ENCODE measurements at regions not wholly inside any gene's neighbourhood (a gene's known extent, or its start where the extent isn't known, plus 50 kb on each side); places are given as distances from the start of the nearest gene placed in this dataset.

DNA sequence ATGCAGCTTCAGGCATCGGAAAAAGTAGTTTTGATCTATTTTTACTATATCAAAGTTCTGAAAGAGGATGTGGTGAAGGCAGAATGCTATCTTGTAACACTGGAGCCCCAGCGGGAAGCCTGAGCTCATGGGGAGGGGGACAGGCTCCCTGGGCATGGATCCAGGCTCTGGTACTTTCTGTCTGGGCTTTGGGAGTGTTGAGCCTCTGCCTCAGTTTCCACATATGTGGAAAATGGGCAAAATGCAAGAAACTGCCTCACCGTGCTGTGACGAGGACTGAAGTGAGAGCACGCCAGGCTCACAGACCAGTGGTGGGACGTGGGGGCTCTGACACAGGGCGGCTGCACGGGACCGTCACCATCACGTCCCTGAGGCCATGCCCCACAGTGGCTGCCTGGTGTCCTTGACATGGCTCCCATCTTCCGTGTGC, 182.9 kb upstream of the SHH start:
- TF ChIP-seq, protein P1, sequence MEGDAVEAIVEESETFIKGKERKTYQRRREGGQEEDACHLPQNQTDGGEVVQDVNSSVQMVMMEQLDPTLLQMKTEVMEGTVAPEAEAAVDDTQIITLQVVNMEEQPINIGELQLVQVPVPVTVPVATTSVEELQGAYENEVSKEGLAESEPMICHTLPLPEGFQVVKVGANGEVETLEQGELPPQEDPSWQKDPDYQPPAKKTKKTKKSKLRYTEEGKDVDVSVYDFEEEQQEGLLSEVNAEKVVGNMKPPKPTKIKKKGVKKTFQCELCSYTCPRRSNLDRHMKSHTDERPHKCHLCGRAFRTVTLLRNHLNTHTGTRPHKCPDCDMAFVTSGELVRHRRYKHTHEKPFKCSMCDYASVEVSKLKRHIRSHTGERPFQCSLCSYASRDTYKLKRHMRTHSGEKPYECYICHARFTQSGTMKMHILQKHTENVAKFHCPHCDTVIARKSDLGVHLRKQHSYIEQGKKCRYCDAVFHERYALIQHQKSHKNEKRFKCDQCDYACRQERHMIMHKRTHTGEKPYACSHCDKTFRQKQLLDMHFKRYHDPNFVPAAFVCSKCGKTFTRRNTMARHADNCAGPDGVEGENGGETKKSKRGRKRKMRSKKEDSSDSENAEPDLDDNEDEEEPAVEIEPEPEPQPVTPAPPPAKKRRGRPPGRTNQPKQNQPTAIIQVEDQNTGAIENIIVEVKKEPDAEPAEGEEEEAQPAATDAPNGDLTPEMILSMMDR (IDR thresholded peaks at IDR 0.05; ENCODE audit: control extremely low read depth, extremely low read depth, low read depth, missing control alignments), result no peak
- ChIA-PET POLR2A (no interaction called here), CTCF (no interaction called here)
- no peak for DNase-seq (ENCODE audit: extremely low spot score)

DNA sequence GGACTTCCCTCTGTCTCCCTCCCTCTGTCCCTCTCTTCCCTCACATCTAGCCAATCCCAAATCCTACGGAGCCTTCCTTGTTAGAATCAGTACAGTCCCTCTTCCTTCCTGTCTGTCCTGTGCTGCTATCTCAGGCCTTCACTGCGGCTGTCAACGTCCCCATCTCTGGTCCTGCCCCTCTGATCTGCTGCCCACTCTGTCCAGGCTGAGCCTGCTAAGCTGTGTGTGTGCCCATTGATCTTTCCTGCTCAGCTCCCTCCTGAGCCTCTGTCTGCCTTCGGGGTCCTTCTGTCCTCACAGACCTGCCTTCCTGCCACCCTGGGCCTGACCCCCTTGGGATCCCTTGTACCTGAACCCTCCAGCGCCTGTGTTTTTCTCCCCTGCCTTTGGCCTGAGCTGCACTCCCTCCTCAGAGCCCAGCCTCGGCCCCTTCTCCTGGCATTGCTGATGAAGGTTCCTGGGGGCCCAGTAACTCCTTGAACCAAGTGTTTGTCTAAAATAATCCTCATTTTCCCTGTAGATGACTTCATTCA, 182.1 kb upstream of the SHH start:
- ChIA-PET CTCF (no interaction called here), POLR2A (no interaction called here)
- no peak for DNase-seq (ENCODE audit: extremely low spot score)
- TF ChIP-seq, protein P1 (IDR thresholded peaks at IDR 0.05; ENCODE audit: control extremely low read depth, extremely low read depth, low read depth, missing control alignments), result no peak

DNA sequence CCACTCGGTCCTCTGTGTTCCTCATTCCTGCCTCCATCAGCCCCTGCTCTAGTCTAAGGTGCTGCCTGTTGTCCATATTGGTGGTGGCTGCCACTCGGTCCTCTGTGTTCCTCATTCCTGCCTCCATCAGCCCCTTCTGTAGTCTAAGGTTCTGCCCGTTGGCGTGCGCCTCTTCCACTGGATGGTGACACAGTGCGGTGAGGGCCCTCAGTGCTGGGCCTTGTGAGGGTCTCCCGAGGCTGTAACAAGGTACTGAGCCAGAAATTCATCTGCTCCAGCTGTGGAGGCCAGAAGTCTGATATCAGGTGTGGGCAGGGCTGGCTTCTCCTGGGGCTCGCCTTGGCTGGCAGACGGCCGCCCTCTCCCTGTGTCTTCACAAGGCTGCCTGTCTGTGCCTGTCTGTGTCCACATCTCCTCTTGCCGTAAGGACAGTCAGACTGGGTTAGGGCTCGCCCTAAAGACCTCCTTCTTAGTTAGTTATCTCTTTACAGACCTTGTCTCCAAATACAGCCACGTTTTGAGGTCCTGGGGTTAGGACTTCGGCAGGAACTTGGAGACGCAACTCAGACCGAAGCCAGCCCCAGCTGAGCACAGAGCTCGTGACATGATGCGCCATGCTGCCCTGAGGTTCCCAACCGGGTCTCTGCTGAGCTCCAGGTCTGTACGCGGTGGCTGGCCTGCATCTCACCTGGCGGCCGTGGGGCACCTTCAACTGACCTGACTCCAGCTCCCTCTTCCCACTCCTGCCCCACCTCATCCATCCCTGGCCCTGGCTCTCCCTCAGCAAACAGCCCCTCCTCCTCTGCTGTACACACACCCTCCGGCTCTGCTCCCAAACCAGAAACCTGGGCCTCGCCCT, 181.4 kb upstream of the SHH start:
- DNase-seq (ENCODE audit: extremely low spot score), result no peak
- TF ChIP-seq, protein P1 (IDR thresholded peaks at IDR 0.05; ENCODE audit: control extremely low read depth, extremely low read depth, low read depth, missing control alignments), result no peak
- POLR2A ChIA-PET, result no interaction called here
- CTCF ChIA-PET, result no interaction called here

DNA sequence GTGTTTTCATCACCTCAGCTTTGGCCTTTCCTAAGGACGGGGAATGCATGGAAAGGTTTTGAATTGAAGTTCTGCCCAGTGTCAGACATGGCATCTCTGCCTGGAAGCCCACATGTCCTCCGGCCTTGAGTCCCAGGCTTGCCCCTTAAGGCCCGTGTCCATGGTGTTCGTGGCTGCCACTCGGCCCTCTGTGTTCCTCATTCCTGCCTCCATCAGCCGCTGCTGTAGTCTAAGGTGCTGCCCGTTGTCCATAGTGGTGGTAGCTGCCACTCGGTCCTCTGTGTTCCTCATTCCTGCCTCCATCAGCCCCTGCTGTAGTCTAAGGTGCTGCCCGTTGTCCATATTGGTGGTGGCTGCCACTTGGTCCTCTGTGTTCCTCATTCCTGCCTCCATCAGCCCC, 180.7 kb upstream of the SHH start:
- ChIA-PET POLR2A (no interaction called here), CTCF (no interaction called here)
- TF ChIP-seq, protein P1 (IDR thresholded peaks at IDR 0.05; ENCODE audit: control extremely low read depth, extremely low read depth, low read depth, missing control alignments), result no peak
- DNase-seq (ENCODE audit: extremely low spot score), result no peak

DNA sequence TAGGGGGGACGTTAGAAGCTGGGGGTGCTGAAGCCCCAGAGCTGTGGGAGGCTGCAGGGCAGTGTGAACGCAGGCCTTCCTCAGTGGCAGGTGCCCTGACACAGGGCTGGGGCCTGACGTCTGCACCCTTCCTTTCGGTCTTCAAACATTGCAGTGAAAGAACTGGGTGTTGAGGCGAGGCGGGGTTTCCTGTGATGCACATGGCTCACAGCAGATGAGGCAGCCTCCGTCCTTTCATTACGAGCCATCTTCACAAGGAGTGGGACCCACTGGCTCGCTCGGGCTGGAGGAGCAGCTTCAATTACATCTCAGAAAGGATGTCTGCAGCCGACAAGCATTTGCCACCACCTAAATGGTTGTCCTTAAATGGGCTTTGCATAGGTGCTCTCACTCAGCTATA, 180.3 kb upstream of the SHH start:
- ChIA-PET CTCF (no interaction called here), POLR2A (no interaction called here)
- no peak for DNase-seq (ENCODE audit: extremely low spot score)
- TF ChIP-seq, protein P1 (IDR thresholded peaks at IDR 0.05; ENCODE audit: control extremely low read depth, extremely low read depth, low read depth, missing control alignments), result no peak

DNA sequence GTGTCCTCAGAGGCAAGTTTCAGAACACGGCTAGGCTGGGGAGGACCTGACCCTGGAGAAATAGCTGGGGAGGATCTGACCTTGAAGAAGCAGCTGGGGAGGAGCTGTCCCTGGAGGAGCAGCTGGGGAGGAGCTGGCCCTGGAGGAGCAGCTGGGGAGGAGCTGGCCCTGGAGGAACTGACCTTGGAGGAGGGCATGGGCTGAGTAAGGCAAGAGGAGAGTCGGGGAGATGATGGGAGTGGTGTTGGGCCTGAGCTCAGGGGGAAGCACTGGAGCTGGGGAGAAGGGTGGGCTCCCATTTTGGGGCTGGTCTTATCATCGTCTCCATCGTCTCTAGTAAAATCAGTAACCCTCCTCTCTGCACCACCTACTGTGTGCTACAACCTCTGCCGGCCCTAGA, 179.8 kb upstream of the SHH start:
- POLR2A ChIA-PET, result no interaction called here

More for the DNA sequence above, 179.8 kb upstream of the SHH start:
- TF ChIP-seq, protein P1 (IDR thresholded peaks at IDR 0.05; ENCODE audit: control extremely low read depth, extremely low read depth, low read depth, missing control alignments), result no peak
- no peak for DNase-seq (ENCODE audit: extremely low spot score)
- CTCF ChIA-PET, result no interaction called here
